Activated T-helper 17 cell treated with anti-CD3 and anti-CD28 coated beads, Interleukin-2, amount 50 U/mL, for 72 hours (primary cell): ENCODE measurements at regions not wholly inside any gene's neighbourhood (a gene's known extent, or its start where the extent isn't known, plus 50 kb on each side); places are given as distances from the start of the nearest gene placed in this dataset.

Experiments used
- ATAC-seq: fragments of 150-1000 bp; cut with Tn5 transposase; replicated peaks from 2 replicates; pipeline ENCODE4 v1.10.0; 2021; ENCODE audit warnings: mild to moderate bottlenecking, moderate library complexity
- H3K27ac Mint-ChIP-seq: one replicate; pipeline ENCODE4 v1.8.0; 2022; ENCODE audit warnings: mixed read lengths
- H3K27me3 Mint-ChIP-seq: one replicate; pipeline ENCODE4 v1.8.0; 2022; ENCODE audit warnings: mixed read lengths
- H3K36me3 Mint-ChIP-seq: one replicate; pipeline ENCODE4 v1.8.0; 2022; ENCODE audit warnings: low read depth, mild to moderate bottlenecking, mixed read lengths
- H3K4me1 Mint-ChIP-seq: one replicate; pipeline ENCODE4 v1.8.0; 2022; ENCODE audit warnings: mixed read lengths
- H3K4me3 Mint-ChIP-seq: one replicate; pipeline ENCODE4 v1.8.0; 2022; ENCODE audit warnings: mild to moderate bottlenecking, mixed read lengths
- H3K9me3 Mint-ChIP-seq: one replicate; pipeline ENCODE4 v1.8.0; 2022; ENCODE audit warnings: mixed read lengths

DNA sequence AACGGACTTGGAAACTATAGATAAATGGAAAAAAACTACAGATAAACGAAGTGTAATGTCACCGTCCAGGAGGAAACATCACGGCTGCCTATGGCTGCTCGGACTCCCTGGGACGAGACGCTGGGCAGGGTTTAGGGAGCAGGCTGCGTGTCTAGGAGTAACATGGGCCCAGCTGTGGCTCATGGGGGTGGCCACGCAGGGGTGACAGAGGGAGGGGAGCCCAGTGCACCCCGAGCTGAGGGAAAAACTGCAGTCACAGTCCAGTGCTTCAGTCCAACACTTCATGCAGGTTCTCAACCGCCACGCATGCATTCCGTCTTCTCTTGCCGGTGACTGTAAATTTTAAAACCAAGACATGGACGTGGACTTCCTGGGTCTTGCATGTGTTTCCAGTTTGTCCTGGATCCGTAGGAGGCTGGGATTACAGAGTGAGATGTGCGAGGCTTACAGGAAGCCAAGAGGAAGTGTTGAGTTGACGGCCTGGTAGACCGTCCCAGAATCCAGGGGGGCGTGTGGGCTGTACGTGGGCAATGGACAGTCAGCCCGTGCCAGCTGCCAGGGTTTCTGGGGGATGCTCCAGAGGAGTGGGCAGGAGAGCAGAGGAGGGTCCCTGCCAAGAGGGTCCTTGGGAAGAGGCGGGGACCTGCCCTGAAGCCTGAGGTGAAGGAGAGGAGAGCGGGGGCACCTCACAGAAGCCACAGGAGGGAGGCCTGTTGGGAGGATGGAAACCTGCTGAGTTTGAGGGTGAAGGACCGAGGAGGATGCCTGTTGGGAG, 691.4 kb downstream of the BRD1 start:
- Mint-ChIP-seq H3K27me3 (peaks cover 33% of the 10 kb centered on the region), H3K36me3 (no peaks in the 10 kb centered on the region), H3K4me1 (no peaks in the 10 kb centered on the region), H3K4me3 (no peak overlapping the region), H3K9me3 (no peaks in the 10 kb centered on the region), H3K27ac (no peak overlapping the region)
- no peak for ATAC-seq

GRCh38 chr22:49134076-49134475, 693.6 kb downstream of the BRD1 start:
- H3K9me3 Mint-ChIP-seq, result no peaks in the 10 kb centered on the region
- H3K4me1 Mint-ChIP-seq, result no peaks in the 10 kb centered on the region
- H3K36me3 Mint-ChIP-seq, result no peaks in the 10 kb centered on the region
- no peak overlapping the region for H3K27ac Mint-ChIP-seq
- no peak for ATAC-seq
- H3K27me3 Mint-ChIP-seq, result peaks cover 31% of the 10 kb centered on the region
- H3K4me3 Mint-ChIP-seq, result no peak overlapping the region

- Mint-ChIP-seq H3K27me3 (peaks cover 29% of the 10 kb centered on the region), H3K27ac (no peak overlapping the region), H3K9me3 (no peaks in the 10 kb centered on the region), H3K4me3 (no peak overlapping the region), H3K36me3 (no peaks in the 10 kb centered on the region), H3K4me1 (no peaks in the 10 kb centered on the region)
- no peak for ATAC-seq
Measured at GRCh38 chr22:49133541-49133940, 694.1 kb downstream of the BRD1 start.

DNA sequence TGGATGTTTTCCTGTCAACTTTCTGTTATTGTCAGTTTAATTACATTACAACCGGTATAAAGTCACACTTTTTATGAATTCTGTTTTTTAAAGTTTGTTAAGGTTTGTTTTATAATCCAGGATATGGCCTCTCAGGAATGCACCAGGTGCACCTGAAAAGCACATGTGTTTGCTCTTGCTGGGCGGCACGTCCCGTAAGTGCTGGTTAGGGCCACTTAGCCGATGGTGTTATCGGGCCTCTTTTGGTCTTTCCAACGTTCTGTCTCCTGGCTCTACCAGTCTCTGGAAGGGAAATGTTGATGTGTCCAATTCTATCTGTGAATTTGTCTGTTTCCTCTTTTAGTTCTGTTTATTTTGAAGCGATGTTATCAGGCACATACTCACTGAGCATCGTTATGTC, 695.7 kb downstream of the BRD1 start:
- Mint-ChIP-seq H3K27ac (no peak overlapping the region), H3K4me1 (no peaks in the 10 kb centered on the region), H3K27me3 (peaks cover 23% of the 10 kb centered on the region), H3K36me3 (no peaks in the 10 kb centered on the region), H3K4me3 (no peak overlapping the region), H3K9me3 (no peaks in the 10 kb centered on the region)
- no peak for ATAC-seq

DNA sequence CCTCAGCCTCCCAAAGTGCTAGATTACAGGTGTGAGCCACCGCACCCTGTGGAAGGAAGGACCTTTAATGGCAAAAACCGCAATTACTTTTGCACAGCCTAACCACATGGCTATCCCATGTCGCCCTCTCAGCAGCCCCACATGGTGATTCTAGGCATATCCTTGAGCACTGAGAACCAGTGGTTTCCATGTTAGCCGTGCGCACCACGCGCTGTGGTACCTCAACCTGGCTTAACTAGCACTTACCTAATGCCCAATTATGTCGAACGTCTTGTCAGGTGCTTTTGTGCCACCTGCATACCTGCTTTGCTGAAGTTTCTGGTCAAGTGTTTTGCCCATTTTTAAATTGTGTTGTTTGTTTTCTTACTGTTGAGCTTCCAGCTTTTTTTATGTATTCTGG, 697.9 kb downstream of the BRD1 start:
- H3K9me3 Mint-ChIP-seq, result no peaks in the 10 kb centered on the region
- no peak for ATAC-seq
- no peak overlapping the region for H3K4me3 Mint-ChIP-seq
- H3K27ac Mint-ChIP-seq, result no peak overlapping the region
- H3K27me3 Mint-ChIP-seq, result peaks cover 20% of the 10 kb centered on the region
- H3K4me1 Mint-ChIP-seq, result no peaks in the 10 kb centered on the region
- H3K36me3 Mint-ChIP-seq, result no peaks in the 10 kb centered on the region

DNA sequence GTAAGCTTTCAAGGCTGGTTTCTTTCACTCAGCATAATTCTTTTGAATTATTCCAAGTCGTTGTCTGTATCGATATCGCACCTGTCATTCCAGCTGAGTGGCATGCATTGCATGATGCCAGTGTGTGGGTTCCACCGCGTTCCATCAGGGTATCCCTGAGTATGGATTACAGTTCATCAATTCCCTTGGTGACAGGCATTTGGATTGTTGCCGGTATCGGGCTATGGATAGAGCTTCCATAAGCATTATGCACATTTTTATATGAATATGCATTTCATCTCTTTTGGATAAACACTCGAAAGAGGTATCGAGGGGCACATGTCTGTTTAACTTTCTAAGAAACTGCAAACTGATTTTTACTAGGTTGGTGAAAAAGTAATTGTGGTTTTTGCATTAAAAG, 698.8 kb downstream of the BRD1 start:
- no peaks in the 10 kb centered on the region for H3K9me3 Mint-ChIP-seq
- H3K27me3 Mint-ChIP-seq, result peaks cover 21% of the 10 kb centered on the region
- H3K4me1 Mint-ChIP-seq, result no peaks in the 10 kb centered on the region
- no peak overlapping the region for H3K4me3 Mint-ChIP-seq
- ATAC-seq, result no peak
- no peaks in the 10 kb centered on the region for H3K36me3 Mint-ChIP-seq
- H3K27ac Mint-ChIP-seq, result no peak overlapping the region

DNA sequence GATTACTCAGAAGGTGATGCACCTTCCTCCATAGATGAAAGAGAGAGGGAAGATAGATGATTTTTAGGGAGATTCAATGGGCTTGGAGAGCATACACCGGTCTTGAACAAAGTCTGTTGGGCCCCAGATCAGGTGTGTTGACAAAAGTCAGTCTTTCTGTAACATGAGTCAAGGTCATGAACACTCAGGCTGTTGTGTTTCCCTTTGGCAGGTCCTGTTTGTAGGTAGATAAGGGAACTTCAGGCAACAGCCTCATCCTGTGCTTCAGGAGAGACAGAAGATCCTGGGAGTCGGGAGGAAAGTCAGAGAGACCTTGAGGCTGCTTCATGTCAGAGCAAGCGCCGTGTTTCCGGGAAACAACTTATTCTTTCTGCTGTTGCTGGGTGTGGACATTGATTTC, 703.1 kb downstream of the BRD1 start:
- no peak for ATAC-seq
- Mint-ChIP-seq H3K27ac (no peak overlapping the region), H3K4me3 (no peak overlapping the region), H3K27me3 (peaks cover 18% of the 10 kb centered on the region), H3K36me3 (no peaks in the 10 kb centered on the region), H3K4me1 (peaks cover 5% of the 10 kb centered on the region), H3K9me3 (peaks cover 5% of the 10 kb centered on the region)

DNA sequence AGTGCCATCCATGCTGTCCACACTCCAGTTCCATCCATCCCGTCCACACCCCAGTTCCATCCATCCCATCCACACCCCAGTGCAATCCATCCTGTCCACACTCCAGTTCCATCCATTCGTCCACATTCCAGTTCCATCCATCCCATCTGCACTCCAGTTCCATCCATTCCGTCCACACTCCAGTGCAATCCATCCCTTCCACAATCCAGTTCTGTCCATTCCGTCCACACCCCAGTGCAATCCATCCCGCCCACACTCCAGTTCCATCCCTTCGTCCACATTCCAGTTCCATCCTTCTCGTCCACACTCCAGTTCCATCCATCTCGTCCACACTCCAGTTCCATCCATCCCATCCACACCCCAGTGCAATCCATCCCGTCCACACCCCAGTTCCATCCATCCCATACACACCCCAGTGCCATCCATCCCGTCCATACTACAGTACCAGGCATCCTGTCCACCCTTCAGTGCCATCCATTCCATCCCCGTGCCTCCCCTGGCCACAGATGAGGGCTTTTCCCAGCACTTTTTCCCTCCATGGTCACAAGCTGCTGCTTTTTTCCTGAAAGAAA, 704.0 kb downstream of the BRD1 start:
- Mint-ChIP-seq H3K4me1 (peaks cover 5% of the 10 kb centered on the region), H3K4me3 (no peak overlapping the region), H3K27ac (no peak overlapping the region), H3K9me3 (peaks cover 5% of the 10 kb centered on the region), H3K27me3 (peaks cover 17% of the 10 kb centered on the region), H3K36me3 (no peaks in the 10 kb centered on the region)
- no peak for ATAC-seq

- H3K27me3 Mint-ChIP-seq, result peaks cover 7% of the 10 kb centered on the region
- peaks cover 5% of the 10 kb centered on the region for H3K4me1 Mint-ChIP-seq
- peaks cover 5% of the 10 kb centered on the region for H3K9me3 Mint-ChIP-seq
- no peak overlapping the region for H3K27ac Mint-ChIP-seq
- ATAC-seq, result no peak
- no peak overlapping the region for H3K4me3 Mint-ChIP-seq
- no peaks in the 10 kb centered on the region for H3K36me3 Mint-ChIP-seq
Measured at GRCh38 chr22:49119551-49119952, 708.1 kb downstream of the BRD1 start.

- Mint-ChIP-seq H3K4me1 (no peaks in the 10 kb centered on the region), H3K9me3 (no peaks in the 10 kb centered on the region), H3K27me3 (no peaks in the 10 kb centered on the region), H3K27ac (no peak overlapping the region), H3K36me3 (no peaks in the 10 kb centered on the region), H3K4me3 (no peak overlapping the region)
- no peak for ATAC-seq
Measured at GRCh38 chr22:49118065-49118464, 709.6 kb downstream of the BRD1 start.

DNA sequence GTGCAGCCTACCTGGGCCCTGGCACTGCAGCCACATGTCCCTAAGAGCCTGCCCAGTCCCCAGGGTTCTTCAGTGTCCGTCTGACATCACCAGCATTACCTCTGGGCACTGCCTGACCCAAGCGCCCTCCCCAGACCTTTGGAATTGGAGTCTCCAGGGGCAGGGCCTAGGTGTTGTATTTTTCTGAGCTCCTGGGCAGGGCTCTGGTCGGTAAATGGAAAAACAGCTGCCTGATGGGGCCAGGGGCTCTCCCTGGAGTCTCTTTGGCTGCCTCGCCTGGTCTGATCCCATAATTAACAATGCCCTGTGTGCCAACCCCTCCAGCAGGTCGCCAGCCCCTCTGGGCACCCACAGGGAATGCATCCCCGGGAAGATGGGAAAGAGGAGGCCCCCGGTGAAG, 710.2 kb downstream of the BRD1 start:
- Mint-ChIP-seq H3K27ac (no peak overlapping the region), H3K27me3 (no peaks in the 10 kb centered on the region), H3K4me3 (no peak overlapping the region), H3K36me3 (no peaks in the 10 kb centered on the region), H3K4me1 (no peaks in the 10 kb centered on the region), H3K9me3 (no peaks in the 10 kb centered on the region)
- no peak for ATAC-seq

- ATAC-seq, result no peak
- Mint-ChIP-seq H3K4me1 (no peaks in the 10 kb centered on the region), H3K27me3 (no peaks in the 10 kb centered on the region), H3K27ac (no peak overlapping the region), H3K36me3 (no peaks in the 10 kb centered on the region), H3K9me3 (no peaks in the 10 kb centered on the region), H3K4me3 (no peak overlapping the region)
Measured at GRCh38 chr22:49116486-49117120, 711.1 kb downstream of the BRD1 start.

DNA sequence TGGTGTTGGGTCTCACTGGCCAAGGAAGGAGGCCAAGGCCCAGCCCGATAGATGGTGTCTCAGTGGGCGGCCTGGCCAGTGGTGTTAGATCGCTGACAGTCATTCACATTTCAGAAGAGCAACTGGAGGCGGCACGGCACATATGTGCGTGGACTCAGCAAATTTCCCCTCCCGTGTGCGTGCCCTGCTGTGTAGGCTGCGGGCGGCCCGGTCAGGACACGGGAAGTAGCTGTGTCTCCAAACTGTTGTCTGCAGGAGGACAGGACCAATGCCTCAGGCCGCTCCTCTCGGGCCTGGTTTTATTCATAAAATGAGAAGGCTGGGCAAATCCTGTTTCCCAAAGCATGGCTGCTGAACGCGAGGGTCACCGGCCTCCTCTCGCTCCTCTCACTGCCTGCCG, 711.7 kb downstream of the BRD1 start:
- Mint-ChIP-seq H3K4me3 (no peak overlapping the region), H3K27me3 (peaks cover under 1% of the 10 kb centered on the region), H3K9me3 (no peaks in the 10 kb centered on the region), H3K27ac (no peak overlapping the region), H3K36me3 (no peaks in the 10 kb centered on the region), H3K4me1 (no peaks in the 10 kb centered on the region)
- no peak for ATAC-seq

- no peaks in the 10 kb centered on the region for H3K36me3 Mint-ChIP-seq
- H3K4me3 Mint-ChIP-seq, result no peak overlapping the region
- no peaks in the 10 kb centered on the region for H3K9me3 Mint-ChIP-seq
- peaks cover 3% of the 10 kb centered on the region for H3K27me3 Mint-ChIP-seq
- no peak overlapping the region for H3K27ac Mint-ChIP-seq
- ATAC-seq, result no peak
- no peaks in the 10 kb centered on the region for H3K4me1 Mint-ChIP-seq
Measured at GRCh38 chr22:49115197-49115596, 712.5 kb downstream of the BRD1 start.

GRCh38 chr22:49113758-49114157, 713.9 kb downstream of the BRD1 start:
- Mint-ChIP-seq H3K4me1 (no peaks in the 10 kb centered on the region), H3K27ac (no peak overlapping the region), H3K27me3 (peaks cover 3% of the 10 kb centered on the region), H3K36me3 (no peaks in the 10 kb centered on the region), H3K9me3 (no peaks in the 10 kb centered on the region), H3K4me3 (no peak overlapping the region)
- no peak for ATAC-seq
